HG02623 (cell line): ENCODE measurements at regions not wholly inside any gene's neighbourhood (a gene's known extent, or its start where the extent isn't known, plus 50 kb on each side); places are given as distances from the start of the nearest gene placed in this dataset.
"Not testable (repeated sequence)": the region's sequence is repeated elsewhere in the genome, so short reads cannot be mapped to it uniquely, and the experiment has no call there.

ENCODE experiments used
- ATAC-seq: cut with Tn5 transposase; IDR thresholded peaks from one replicate; pipeline ENCODE4 v1.9.1; 2021; ENCODE audit warnings: moderate library complexity; ENCODE audit not compliant: unreplicated experiment

DNA sequence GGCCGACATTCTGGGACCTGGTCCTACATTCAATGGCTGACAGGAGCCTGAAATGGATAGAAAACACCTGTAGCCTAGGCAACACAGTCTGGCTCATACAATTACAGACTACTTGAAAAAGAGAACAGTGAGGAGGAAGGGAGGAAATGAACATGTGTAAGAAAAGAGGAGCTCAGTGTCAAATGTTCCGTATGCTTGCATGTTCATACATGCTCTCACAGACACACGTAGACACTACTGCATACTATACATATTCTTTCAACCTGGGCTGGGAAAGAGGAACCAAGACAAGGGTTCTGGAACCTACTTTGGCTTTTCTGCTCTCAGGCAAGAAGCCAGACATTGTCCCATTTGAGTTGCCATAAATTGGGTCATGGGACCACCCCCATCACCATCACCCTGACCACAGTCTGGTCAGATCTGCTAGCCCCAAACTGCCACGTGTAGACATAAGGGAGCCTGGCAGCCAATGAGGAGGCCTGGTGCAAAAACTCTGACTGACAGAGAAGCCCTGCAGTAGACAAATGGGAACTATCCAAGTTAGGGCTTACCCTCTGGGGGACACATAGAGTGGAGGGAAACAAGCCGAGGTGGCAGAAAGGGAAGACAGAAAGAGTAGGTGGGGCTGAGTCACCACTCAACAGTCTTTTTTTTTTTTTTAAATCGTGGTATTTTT lies 310.0 kb downstream of the SHQ1 start:
- no peak for ATAC-seq

DNA sequence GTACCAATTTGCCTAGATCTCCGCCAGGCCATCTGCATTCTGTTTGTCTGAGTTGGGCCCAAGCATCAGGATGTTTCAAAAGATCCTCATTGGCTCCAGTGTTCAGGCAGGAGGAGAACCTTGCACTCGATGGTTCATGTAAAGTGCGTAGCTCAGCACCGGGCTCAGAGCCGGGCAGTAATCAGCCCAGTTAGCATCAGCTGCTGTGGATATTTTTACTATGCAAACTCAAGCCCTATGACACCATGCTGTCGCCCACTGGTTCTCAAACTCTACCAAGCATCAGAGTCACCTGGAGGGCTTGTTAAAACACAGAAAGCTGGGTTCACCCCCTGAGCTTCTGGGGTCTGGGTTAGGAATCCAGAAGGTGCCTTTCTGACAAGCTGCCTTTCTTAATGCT lies 310.8 kb downstream of the SHQ1 start:
- no peak for ATAC-seq

DNA sequence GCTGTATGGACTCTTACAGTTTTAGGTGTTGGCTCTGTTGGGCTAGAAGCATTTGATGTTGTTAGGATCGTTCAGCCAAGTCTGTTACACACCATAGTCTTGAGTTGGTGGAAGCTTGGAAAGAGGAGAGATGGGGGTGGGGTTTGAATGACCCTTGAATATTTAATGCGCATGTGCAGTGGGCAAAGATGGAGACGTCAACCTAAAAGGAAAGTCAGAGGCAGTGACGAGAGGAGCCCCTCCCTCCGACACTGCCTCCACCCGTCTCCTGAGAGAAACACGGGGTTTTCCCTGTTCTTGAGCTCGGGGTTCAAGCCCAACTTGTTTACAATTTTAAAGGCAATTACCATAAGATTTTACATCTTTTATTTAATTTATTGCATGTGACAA lies 311.4 kb downstream of the SHQ1 start:
- ATAC-seq: no peak

DNA sequence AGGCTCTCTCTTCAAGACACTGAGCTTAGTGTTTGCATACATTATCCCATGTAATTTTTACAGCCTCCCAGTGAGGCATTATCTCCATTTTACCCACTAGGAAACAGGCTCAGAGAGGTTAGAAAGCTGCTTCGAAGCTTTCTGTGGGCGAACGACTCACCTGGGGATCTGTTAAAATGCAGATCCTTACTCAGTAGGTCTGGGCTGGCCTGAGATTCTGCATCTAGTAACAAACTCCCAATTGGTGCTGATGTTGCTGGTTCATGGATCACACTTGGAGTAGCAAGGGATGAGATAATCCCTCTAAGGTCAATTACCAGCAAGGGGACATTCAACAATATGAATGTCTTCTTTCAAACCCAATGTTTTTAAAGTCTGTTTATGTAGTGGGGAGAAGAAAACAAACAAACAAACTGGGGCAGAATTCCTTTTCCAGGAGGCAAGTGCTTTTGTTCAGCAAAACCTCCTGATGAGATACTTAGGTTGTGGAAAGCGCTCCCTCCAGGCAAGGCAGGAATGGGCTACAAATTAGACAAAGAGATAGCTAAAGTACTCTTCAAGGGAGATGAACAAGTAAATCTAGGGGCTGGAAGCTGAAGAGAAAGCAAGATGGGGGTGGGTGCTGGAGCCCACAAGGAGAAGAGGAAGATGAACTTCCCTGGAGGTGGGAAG lies 311.9 kb downstream of the SHQ1 start:
- ATAC-seq: no peak

GRCh38 chr3:72535772-72536171 lies 312.5 kb downstream of the SHQ1 start:
- ATAC-seq: no peak

DNA sequence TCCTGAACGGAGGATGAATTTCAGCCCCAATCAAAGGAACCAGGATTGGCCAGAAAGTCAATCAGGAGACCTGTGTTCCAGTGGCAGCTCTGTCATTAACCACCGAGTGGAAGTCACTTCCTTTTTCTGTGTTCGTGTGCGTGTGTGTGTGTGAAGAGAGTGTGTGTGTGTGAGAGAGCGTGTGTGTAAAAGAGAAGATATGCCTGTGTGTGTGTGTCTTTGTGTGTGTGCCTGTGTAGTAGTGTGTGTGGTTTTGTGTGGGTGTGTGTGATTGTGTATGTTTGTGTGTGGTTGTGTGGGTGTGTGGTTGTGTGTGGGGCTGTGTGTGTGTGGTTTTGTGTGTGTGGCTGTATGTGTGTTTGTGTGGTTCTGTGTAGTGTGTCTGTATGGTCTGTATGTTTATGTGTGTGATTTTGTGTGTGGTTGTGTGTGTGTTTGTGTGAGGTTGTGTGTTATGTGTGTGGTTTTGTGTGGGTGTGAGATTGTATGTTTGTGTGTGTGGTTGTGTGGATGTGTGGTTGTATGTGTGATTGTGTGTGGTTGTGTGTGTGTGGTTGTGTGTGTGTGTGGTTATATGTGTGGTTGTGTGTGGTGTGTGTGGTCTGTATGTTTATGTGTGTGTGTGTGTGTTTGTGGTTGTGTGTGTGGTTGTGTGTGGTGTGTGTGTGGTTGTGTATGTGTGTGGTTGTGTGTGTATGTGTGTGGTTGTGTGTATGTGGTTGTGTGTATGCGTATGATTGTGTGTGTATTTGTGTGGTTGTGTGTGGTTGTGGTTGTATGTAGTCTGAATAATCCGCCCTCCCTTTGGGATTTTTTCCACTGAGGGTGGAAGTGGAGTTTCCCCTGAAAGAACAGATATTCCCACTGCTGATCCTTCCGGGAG lies 314.4 kb downstream of the SHQ1 start:
- no peak for ATAC-seq

DNA sequence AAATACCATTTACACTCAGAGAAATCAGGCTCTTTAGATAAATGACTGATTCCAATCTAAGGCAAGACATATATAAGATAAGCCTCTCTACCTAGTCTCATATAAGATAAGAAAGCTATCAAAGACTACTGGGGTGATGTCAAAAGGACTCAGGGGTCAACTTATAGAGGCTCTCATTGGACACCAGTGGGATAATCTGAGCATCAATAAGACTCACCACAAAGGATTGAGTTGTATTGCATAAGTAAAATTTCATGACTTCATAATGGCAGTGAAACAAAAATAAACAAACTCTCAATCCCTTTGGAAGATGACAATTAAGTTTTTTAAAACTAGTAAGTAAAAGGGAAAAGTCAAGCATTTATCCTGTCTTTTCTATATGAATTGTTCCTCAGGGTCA lies 317.8 kb downstream of the SHQ1 start:
- no peak for ATAC-seq

DNA sequence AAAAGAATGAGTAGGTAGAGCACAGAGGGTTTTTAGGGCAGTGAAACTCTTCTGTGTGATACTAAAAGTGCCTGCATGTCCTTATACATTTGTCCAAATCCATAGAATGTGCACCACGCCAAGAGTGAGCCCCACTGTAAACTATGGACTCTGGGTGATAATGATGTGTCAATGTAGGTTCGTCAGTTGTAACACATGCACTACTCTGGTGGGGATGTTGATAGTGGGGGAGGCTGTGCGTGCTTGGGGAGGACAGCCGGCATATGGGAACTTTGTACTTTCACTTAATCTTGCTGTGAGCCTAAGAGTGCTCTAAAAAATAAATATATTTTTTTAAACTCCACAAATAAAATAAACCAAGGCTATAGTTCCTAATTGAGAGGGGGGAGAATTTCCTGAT lies 319.2 kb downstream of the SHQ1 start:
- ATAC-seq: no peak

- peak; percentile 87 for ATAC-seq
Observed at GRCh38 chr3:72523429-72524151, 324.7 kb downstream of the SHQ1 start.

DNA sequence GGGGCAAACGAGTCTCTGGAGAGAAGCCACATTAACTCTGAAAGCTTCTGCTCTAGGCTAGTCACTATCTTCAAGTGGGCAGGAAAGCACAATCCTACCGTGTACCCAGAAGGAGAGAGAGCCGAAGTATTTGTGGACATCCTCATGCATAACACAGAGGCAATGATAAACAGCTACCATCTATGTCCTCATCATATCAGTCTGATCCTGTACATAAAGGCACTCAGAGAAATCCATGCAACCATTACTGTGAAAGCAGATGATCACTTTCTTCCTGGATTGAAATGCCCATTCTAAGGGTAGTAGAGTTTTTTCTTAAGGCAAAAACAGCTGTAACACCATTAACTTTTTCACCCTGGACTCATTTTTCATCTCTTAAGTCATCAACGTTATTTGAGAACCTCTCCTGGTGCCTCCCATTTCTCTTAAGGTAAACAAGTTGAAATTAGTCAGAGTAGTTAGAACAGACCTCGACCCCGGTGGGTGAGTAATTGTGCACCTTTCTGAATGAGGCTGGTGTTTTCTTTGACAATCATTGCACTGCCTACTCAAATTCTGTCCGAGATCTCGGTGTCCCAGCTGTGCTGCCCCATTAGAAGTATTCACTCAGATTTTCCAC lies 327.4 kb downstream of the SHQ1 start:
- peak; percentile 59 for ATAC-seq

GRCh38 chr3:72519946-72520604 lies 328.2 kb downstream of the SHQ1 start:
- ATAC-seq: no peak

DNA sequence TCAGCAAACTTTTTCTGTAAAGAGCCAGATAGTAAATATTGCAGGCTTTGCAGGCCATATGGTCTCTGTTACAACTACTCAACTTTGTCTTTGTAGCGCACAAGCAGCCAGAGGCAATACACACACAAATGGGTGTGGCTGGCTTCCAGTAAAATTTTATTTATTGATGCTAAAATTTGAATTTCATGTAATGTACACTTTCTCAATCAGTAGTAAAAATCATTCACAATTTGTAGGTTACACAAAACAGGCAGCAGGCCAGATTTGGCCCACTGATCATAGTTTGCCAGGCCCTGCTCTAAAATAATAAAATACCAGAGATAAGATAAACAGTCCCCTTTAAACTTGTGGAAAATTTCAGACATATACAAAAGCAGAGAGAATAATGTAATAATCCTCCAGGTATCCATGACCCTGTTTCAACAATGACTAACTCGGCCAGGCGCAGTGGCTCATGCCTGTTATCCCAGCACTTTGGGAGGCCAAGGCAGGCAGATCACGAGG lies 330.3 kb downstream of the SHQ1 start:
- no peak for ATAC-seq

DNA sequence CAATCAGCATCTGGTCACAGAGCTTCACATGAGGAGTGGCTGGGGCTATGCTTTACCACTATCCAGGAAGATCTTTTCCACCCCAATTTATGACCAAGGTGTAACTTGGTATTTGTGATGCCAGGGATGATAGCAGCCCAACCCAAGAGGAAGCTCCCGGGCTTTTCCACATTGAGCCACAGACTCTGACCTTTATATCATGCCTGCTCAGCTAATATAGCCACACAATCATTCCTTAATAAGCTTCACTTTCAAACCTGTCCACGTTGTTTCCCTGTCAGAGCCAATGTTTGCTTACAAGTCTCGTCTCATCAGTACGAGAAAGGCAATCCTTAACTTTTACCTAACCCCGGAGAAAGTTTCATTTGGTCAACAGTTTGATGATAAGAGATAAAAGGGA lies 330.9 kb downstream of the SHQ1 start:
- ATAC-seq: no peak

DNA sequence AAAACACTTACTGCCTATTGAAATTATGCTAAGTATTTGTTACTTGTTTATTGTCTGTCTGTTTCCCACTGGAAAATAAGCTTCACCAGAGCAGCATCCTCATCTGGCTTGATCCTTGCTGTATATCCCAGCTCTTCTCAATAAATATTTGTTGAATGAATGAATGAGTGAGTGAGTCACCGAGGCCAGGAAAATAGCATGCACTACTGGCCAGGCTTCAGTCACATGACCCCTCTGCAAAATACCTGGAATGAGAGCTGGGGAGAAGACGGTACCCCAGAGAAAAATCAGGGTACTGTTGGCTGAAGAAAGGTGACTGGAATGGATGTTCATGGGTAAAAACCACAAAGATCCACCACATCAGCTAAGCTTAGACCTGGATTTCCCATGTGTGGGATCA lies 331.9 kb downstream of the SHQ1 start:
- no peak for ATAC-seq

DNA sequence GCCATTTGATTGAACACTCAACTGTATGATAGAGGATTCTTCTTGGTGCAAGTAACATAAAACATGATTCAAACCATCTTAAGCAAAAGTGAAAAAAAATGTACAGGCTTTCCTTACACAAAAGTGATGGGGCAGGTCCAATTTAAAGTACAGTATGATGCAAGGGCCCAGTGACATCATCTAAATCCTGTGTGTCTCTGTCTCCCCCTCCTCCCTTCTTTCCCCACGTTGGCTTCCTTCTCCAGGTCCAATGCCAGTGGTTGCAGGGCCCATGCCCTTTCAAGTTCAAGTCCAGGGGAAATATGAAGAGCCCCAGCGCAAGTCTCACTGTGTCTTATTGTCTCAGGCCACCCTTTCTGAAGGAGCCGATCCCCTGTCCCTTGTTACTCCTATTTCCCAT lies 332.3 kb downstream of the SHQ1 start:
- no peak for ATAC-seq

DNA sequence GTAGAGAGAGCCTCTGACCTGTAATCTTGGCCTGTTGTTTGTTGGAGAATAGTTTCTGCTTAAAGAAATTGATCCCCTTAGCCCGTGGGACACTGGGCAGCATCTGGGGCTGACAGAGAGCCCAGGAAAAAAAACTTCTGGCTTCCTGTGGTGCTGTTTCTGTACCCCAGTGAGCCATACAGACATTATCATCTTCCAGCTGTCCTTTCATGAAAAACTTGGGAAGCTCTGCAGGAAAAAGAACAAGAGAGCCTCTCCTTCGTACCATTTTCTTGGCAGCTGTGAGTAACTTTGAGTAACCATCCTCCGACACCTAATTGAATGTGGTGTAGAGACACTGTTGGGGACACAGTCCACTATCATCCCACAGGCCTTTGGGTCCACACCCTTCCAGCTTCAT lies 333.0 kb downstream of the SHQ1 start:
- no peak for ATAC-seq

DNA sequence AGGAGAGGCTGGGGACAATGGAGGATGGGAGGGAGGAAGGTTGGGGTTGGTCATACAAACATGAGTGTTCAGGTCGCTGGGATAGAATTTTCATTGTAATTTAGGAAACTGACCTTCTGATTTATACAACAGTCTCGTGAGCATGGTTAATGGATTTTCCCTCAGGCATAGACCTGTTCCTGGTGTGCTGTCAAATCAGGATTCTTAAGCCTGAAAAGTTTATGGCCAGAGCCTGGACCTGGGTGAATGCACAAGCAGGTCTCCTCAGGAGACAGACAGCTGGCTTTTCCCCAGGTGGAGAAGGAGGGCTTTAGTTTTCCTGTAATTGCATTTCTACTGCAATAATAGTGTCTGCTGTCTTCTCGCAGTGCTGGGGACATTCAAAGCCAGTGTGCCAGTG lies 338.0 kb downstream of the SHQ1 start:
- ATAC-seq: no peak

DNA sequence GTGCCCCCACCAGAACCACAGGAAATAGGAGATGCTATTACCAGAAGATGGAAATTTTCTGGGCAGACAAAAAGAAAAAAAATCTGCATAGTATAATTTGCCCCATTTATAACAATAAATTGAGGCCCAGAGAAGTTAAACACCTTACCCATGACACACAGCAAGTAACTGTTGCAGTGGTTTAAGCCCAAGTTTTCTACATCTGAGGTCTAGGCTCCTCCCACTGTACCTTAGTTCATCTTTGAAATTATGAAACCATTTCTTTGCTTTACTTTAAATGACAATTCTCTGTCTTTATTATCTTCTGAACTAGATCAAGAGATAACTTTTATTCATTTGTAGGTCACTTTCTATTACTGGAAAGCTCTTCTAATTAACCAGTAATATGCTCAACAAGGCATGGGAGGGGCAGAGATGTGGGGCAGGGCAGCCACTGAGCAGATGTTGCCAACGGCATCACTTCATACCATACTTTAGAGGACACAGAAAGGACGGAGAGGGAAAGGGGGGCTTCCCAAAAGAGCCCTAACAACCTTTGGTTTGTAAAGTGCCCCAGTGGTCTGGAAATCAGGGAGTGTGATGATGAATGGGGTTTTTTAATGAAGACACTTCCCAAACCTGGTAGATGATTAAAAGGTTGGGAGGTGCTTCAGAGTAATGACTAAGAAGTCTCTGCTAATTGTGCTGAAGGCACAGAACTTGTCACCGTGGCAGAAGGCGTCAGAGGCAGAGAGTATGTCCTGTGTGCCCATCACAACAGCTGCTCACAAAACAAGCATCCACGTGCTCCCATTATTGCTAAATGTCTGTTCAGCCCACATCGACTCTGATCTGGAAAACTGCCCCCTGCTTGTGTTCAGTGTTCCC lies 342.5 kb downstream of the SHQ1 start:
- ATAC-seq: no peak

GRCh38 chr3:72497501-72497900 lies 350.7 kb downstream of the SHQ1 start:
- not testable (repeated sequence) for ATAC-seq
